ENCODE measurements at regions not wholly inside any gene's neighbourhood (a gene's known extent, or its start where the extent isn't known, plus 50 kb on each side); places are given as distances from the start of the nearest gene placed in this dataset.

DNA sequence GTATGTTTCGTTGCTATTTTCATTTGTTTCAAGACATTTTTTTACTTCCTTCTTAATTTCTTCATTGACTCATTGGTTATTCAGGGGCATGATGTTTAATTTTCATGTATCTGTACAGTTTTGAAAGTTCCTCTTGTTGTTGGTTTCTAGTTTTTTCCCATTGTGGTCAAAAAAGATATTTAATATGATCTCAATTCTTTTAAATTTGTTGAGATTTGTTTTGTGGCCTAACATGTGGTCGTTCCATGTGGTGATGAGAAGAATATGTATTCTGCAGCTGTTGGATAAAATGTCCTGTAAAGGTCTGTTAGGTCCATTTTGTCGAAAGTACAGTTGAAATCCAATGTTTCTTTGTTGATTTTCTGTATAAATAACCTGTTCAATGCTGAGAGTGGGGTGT lies 110.3 kb upstream of the MAP4K4 start:
- no peaks in the 10 kb centered on the region for H3K4me1 ChIP-seq (ENCODE audit: control insufficient read depth in 1 of 2, insufficient read depth in 2 of 2, low read length in 2 of 2)
- no peak overlapping the region for H3K27ac ChIP-seq (ENCODE audit: low read depth, low read length)
- no peaks in the 10 kb centered on the region for H3K9me2 ChIP-seq (ENCODE audit: insufficient read depth)
- no peaks in the 10 kb centered on the region for H3K79me2 ChIP-seq (ENCODE audit: insufficient read depth, low read length)
- CTCF ChIA-PET: no interaction called here
- H3K9me3 ChIP-seq (ENCODE audit: control insufficient read depth in 1 of 2, insufficient read depth in 1 of 2, low read depth in 1 of 2, low read length in 2 of 2): 0 out of 4 replicates have a peak, but pooled peaks cover 0 to 3% of the 10 kb centered on the region in 2 experiments
- ATAC-seq (no peak), DNase-seq (ENCODE audit: low read depth, low spot score) (no peak)
- no peak overlapping the region for H3K4me3 ChIP-seq (replicated peaks in 1 of 2; ENCODE audit: low read depth in 1 of 2, low read length in 2 of 2)
- no peaks in the 10 kb centered on the region for H3K36me3 ChIP-seq (ENCODE audit: control insufficient read depth in 1 of 2, insufficient read depth in 2 of 2, low read length in 2 of 2)
- H3K9ac ChIP-seq (ENCODE audit: low read length): no peak overlapping the region
- H3K4me2 ChIP-seq (ENCODE audit: low read length): no peak overlapping the region
- no TSS peak for BruUV-seq (replicated peaks)
- intact Hi-C loops (cut with micrococcal nuclease): no loop called here
- no peaks in the 10 kb centered on the region for H4K20me1 ChIP-seq (ENCODE audit: insufficient read depth)
- no peak for TF ChIP-seq FOSL1 (IDR thresholded peaks at IDR 0.05; ENCODE audit: low read depth)
- TF ChIP-seq POLR2A (IDR thresholded peaks at IDR 0.05; ENCODE audit: borderline replicate concordance, extremely low read depth, insufficient read depth, insufficient read length): no peak
- TF ChIP-seq, protein P1, sequence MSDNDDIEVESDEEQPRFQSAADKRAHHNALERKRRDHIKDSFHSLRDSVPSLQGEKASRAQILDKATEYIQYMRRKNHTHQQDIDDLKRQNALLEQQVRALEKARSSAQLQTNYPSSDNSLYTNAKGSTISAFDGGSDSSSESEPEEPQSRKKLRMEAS (IDR thresholded peaks at IDR 0.05): no peak
- no peak for TF ChIP-seq SIN3A (IDR thresholded peaks at IDR 0.05; ENCODE audit: low read depth)
- TF ChIP-seq, protein P2, sequence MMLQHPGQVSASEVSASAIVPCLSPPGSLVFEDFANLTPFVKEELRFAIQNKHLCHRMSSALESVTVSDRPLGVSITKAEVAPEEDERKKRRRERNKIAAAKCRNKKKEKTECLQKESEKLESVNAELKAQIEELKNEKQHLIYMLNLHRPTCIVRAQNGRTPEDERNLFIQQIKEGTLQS (IDR thresholded peaks at IDR 0.05): no peak
- TF ChIP-seq SRF (IDR thresholded peaks at IDR 0.05; ENCODE audit: low read depth): no peak
- TF ChIP-seq ZNF274 (IDR thresholded peaks at IDR 0.05; ENCODE audit: low read depth, low read length): no peak
- TF ChIP-seq RAD21 (IDR thresholded peaks at IDR 0.05; ENCODE audit: low read depth): no peak
- TF ChIP-seq EZH2 (IDR thresholded peaks at IDR 0.05): no peak
- TF ChIP-seq EGR1 (IDR thresholded peaks at IDR 0.05; ENCODE audit: low read depth): no peak
- TF ChIP-seq YY1 (IDR thresholded peaks at IDR 0.05; ENCODE audit: extremely low read depth, insufficient replicate concordance, low read depth, low read length): no peak
- TF ChIP-seq ZFX (IDR thresholded peaks at IDR 0.05): no peak
- TF ChIP-seq POLR2AphosphoS5 (IDR thresholded peaks at IDR 0.05; ENCODE audit: low read depth, low read length): no peak
- H3K27me3 ChIP-seq (ENCODE audit: insufficient read depth, low read length): no peaks in the 10 kb centered on the region
- H2AFZ ChIP-seq (ENCODE audit: low read depth, low read length, poor library complexity, severe bottlenecking): no peak overlapping the region
- POLR2A ChIA-PET: no interaction called here
- RAD21 ChIA-PET (ENCODE audit: low non-redundant PET in 1 of 2, low total read pairs in 2 of 2, uncharacterized antibody in 2 of 2, unreplicated experiment in 2 of 2): no interaction called here

DNA sequence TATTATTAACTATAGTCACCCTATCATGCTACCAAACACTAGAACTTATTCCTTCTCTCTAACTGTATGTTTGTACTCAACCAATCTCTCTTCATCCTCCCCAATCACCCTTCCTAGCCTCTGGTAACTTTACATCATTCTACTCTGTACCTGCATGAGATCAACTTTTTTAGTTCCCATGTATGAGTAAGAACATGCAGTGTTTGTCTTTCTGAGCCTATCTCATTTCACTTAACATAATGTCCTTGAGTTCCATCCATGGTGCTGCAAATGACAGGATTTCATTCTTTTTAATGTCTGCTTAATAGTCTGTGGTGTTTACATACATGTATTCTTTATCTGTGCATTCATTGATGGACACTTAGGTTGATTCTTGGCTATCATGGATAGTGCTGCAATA lies 108.9 kb upstream of the RFX8 start:
- RAD21 ChIA-PET (ENCODE audit: low non-redundant PET in 1 of 2, low total read pairs in 2 of 2, uncharacterized antibody in 2 of 2, unreplicated experiment in 2 of 2): no interaction called here
- intact Hi-C loops (cut with micrococcal nuclease): no loop called here
- BruUV-seq (replicated peaks): no TSS peak
- TF ChIP-seq, protein P3, sequence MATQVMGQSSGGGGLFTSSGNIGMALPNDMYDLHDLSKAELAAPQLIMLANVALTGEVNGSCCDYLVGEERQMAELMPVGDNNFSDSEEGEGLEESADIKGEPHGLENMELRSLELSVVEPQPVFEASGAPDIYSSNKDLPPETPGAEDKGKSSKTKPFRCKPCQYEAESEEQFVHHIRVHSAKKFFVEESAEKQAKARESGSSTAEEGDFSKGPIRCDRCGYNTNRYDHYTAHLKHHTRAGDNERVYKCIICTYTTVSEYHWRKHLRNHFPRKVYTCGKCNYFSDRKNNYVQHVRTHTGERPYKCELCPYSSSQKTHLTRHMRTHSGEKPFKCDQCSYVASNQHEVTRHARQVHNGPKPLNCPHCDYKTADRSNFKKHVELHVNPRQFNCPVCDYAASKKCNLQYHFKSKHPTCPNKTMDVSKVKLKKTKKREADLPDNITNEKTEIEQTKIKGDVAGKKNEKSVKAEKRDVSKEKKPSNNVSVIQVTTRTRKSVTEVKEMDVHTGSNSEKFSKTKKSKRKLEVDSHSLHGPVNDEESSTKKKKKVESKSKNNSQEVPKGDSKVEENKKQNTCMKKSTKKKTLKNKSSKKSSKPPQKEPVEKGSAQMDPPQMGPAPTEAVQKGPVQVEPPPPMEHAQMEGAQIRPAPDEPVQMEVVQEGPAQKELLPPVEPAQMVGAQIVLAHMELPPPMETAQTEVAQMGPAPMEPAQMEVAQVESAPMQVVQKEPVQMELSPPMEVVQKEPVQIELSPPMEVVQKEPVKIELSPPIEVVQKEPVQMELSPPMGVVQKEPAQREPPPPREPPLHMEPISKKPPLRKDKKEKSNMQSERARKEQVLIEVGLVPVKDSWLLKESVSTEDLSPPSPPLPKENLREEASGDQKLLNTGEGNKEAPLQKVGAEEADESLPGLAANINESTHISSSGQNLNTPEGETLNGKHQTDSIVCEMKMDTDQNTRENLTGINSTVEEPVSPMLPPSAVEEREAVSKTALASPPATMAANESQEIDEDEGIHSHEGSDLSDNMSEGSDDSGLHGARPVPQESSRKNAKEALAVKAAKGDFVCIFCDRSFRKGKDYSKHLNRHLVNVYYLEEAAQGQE (IDR thresholded peaks at IDR 0.05; ENCODE audit: low read depth): no peak
- TF ChIP-seq, protein P1 (IDR thresholded peaks at IDR 0.05): no peak
- TF ChIP-seq ZFX (IDR thresholded peaks at IDR 0.05) (no peak), EZH2phosphoT487 (IDR thresholded peaks at IDR 0.05; ENCODE audit: borderline replicate concordance) (no peak), FOSL1 (IDR thresholded peaks at IDR 0.05; ENCODE audit: low read depth) (no peak), EZH2 (IDR thresholded peaks at IDR 0.05) (no peak), SP1 (IDR thresholded peaks at IDR 0.05; ENCODE audit: low read depth) (no peak), SRF (IDR thresholded peaks at IDR 0.05; ENCODE audit: low read depth) (no peak), ZNF274 (IDR thresholded peaks at IDR 0.05; ENCODE audit: low read depth, low read length) (no peak), SIN3A (IDR thresholded peaks at IDR 0.05; ENCODE audit: low read depth) (no peak), YY1 (IDR thresholded peaks at IDR 0.05; ENCODE audit: extremely low read depth, insufficient replicate concordance, low read depth, low read length) (no peak), TCF7L2 (IDR thresholded peaks at IDR 0.05; ENCODE audit: borderline replicate concordance, extremely low read depth, insufficient read depth, insufficient read length) (no peak)
- TF ChIP-seq, protein P2 (IDR thresholded peaks at IDR 0.05): no peak

More for the DNA sequence above, 108.9 kb upstream of the RFX8 start:
- H3K27ac ChIP-seq (ENCODE audit: low read depth, low read length): no peak overlapping the region
- no peaks in the 10 kb centered on the region for H3K36me3 ChIP-seq (ENCODE audit: control insufficient read depth in 1 of 2, insufficient read depth in 2 of 2, low read length in 2 of 2)
- H3K9me3 ChIP-seq (ENCODE audit: control insufficient read depth in 1 of 2, insufficient read depth in 1 of 2, low read depth in 1 of 2, low read length in 2 of 2): 0 out of 4 replicates have a peak, but pooled peaks cover 0 to 3% of the 10 kb centered on the region in 2 experiments
- DNase-seq (ENCODE audit: low read depth, low spot score): no peak
- ATAC-seq: no peak
- no peaks in the 10 kb centered on the region for H3K27me3 ChIP-seq (ENCODE audit: insufficient read depth, low read length)
- H4K20me1 ChIP-seq (ENCODE audit: insufficient read depth): no peaks in the 10 kb centered on the region
- H3K79me2 ChIP-seq (ENCODE audit: insufficient read depth, low read length): no peaks in the 10 kb centered on the region
- ChIA-PET POLR2A (no interaction called here), CTCF (no interaction called here)
- H2AFZ ChIP-seq (ENCODE audit: low read depth, low read length, poor library complexity, severe bottlenecking): no peak overlapping the region
- H3K4me1 ChIP-seq (ENCODE audit: control insufficient read depth in 1 of 2, insufficient read depth in 2 of 2, low read length in 2 of 2): no peaks in the 10 kb centered on the region
- H3K9me2 ChIP-seq (ENCODE audit: insufficient read depth): no peaks in the 10 kb centered on the region
- no peak overlapping the region for H3K4me2 ChIP-seq (ENCODE audit: low read length)
- H3K4me3 ChIP-seq (replicated peaks in 1 of 2; ENCODE audit: low read depth in 1 of 2, low read length in 2 of 2): no peak overlapping the region
- H3K9ac ChIP-seq (ENCODE audit: low read length): no peak overlapping the region

Measured in HCT116 (cell line).